ENCODE measurements at regions not wholly inside any gene's neighbourhood (a gene's known extent, or its start where the extent isn't known, plus 50 kb on each side); places are given as distances from the start of the nearest gene placed in this dataset.

DNA sequence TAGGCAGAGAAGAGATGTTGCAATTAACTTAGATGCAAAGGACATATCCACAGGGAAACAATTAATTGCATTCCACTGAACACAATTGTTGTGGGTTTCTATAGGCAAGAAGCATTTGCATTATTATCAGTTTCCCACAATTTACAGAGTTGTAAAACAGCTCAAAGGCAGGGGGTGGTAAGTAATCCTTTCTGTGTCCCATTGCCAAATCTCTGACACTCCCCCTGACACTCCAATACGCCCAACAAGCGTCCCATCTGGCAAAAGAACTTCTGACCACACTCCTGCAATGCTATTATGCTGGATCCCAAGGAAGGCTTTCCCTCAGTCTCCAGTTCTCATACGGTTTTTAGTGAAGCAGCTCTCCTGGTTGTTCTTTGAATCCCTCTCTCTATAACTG, 179.8 kb downstream of the CXCL12 start:
- H3K27ac Mint-ChIP-seq, result no peak overlapping the region
- no peaks in the 10 kb centered on the region for H3K79me2 ChIP-seq (ENCODE audit: insufficient read depth, low read length)
- H3K9me3 Mint-ChIP-seq, result peaks cover 0 to 19% (median 4%) of the 10 kb centered on the region in 7 donors
- H3K27me3 Mint-ChIP-seq (ENCODE audit: low read depth in 3 of 3), result peaks cover 2% of the 10 kb centered on the region in 3 donors
- intact Hi-C loops (cut with micrococcal nuclease), result no loop called here
- TF ChIP-seq, protein P1, sequence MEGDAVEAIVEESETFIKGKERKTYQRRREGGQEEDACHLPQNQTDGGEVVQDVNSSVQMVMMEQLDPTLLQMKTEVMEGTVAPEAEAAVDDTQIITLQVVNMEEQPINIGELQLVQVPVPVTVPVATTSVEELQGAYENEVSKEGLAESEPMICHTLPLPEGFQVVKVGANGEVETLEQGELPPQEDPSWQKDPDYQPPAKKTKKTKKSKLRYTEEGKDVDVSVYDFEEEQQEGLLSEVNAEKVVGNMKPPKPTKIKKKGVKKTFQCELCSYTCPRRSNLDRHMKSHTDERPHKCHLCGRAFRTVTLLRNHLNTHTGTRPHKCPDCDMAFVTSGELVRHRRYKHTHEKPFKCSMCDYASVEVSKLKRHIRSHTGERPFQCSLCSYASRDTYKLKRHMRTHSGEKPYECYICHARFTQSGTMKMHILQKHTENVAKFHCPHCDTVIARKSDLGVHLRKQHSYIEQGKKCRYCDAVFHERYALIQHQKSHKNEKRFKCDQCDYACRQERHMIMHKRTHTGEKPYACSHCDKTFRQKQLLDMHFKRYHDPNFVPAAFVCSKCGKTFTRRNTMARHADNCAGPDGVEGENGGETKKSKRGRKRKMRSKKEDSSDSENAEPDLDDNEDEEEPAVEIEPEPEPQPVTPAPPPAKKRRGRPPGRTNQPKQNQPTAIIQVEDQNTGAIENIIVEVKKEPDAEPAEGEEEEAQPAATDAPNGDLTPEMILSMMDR (IDR thresholded peaks at IDR 0.05), result no peak
- no peaks in the 10 kb centered on the region for H3K36me3 ChIP-seq (replicated peaks in 1 of 2; ENCODE audit: control insufficient read depth in 1 of 2, insufficient read depth in 2 of 2, low read length in 2 of 2)
- no peak overlapping the region for H3K27ac ChIP-seq (ENCODE audit: low read depth in 1 of 2, low read length in 2 of 2)
- no peak overlapping the region for H3K4me3 Mint-ChIP-seq
- 60% methylated on average over 1 of the region's 3 CpGs for WGBS (ENCODE audit: insufficient coverage)
- H3K4me1 Mint-ChIP-seq, result no peaks in the 10 kb centered on the region
- H4K20me1 ChIP-seq (ENCODE audit: insufficient read depth, low read length), result no peaks in the 10 kb centered on the region
- no peak overlapping the region for H3K4me2 ChIP-seq (replicated peaks; ENCODE audit: extremely low read depth, low read length, poor library complexity, severe bottlenecking)
- H3K36me3 Mint-ChIP-seq, result no peaks in the 10 kb centered on the region
- H3K4me3 ChIP-seq (replicated peaks in 1 of 3; ENCODE audit: low read depth in 2 of 3, low read length in 3 of 3), result no peak overlapping the region
- DNase-seq, result no peak
- H2AFZ ChIP-seq (ENCODE audit: insufficient read depth, low read depth, low read length, poor library complexity, severe bottlenecking), result no peak overlapping the region
- no peak overlapping the region for H3K9ac ChIP-seq (ENCODE audit: insufficient read depth, low read length, poor library complexity, severe bottlenecking)
- peaks cover 0 to 24% of the 10 kb centered on the region in 2 donors for H3K9me3 ChIP-seq (replicated peaks in 1 of 2; ENCODE audit: control insufficient read depth in 1 of 2, insufficient read depth in 1 of 2, low read length in 2 of 2)
- no peaks in the 10 kb centered on the region for H3K27me3 ChIP-seq (ENCODE audit: control insufficient read depth in 2 of 2, insufficient read depth in 2 of 2, low read length in 2 of 2)
- H3K4me1 ChIP-seq (ENCODE audit: control insufficient read depth in 1 of 2, insufficient read depth in 2 of 2, low read length in 2 of 2), result no peaks in the 10 kb centered on the region

DNA sequence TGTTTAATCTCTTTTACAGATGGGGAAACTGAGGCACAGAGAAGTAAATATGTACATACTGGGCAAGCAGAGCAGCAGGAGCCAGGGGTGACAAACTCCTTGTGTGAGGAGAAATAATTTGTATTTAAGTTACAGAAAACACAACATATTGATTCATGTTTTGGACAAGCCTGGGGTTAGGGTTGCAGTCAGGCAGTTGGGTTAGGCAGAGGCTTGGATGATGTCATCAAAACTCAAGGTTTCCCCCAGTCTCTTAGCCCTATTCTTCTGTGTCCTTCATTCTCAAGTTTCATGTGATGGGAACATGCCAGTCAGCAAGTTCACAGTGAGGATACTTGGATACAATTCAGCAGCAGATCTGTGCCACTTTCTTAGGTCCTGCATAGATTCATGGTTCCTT, 181.4 kb downstream of the CXCL12 start:
- no peaks in the 10 kb centered on the region for H3K4me1 Mint-ChIP-seq
- H4K20me1 ChIP-seq (ENCODE audit: insufficient read depth, low read length), result no peaks in the 10 kb centered on the region
- peaks cover 0 to 30% of the 10 kb centered on the region in 2 donors for H3K9me3 ChIP-seq (replicated peaks in 1 of 2; ENCODE audit: control insufficient read depth in 1 of 2, insufficient read depth in 1 of 2, low read length in 2 of 2)
- H3K27me3 ChIP-seq (ENCODE audit: control insufficient read depth in 2 of 2, insufficient read depth in 2 of 2, low read length in 2 of 2), result no peaks in the 10 kb centered on the region
- no peak for DNase-seq
- H3K9ac ChIP-seq (ENCODE audit: insufficient read depth, low read length, poor library complexity, severe bottlenecking), result no peak overlapping the region
- peaks cover 2% of the 10 kb centered on the region in 3 donors for H3K27me3 Mint-ChIP-seq (ENCODE audit: low read depth in 3 of 3)
- H3K79me2 ChIP-seq (ENCODE audit: insufficient read depth, low read length), result no peaks in the 10 kb centered on the region
- H2AFZ ChIP-seq (ENCODE audit: insufficient read depth, low read depth, low read length, poor library complexity, severe bottlenecking), result no peak overlapping the region
- H3K4me1 ChIP-seq (ENCODE audit: control insufficient read depth in 1 of 2, insufficient read depth in 2 of 2, low read length in 2 of 2), result no peaks in the 10 kb centered on the region
- intact Hi-C loops (cut with micrococcal nuclease), result no loop called here
- H3K4me3 Mint-ChIP-seq, result no peak overlapping the region
- no peaks in the 10 kb centered on the region for H3K36me3 Mint-ChIP-seq
- H3K27ac ChIP-seq (ENCODE audit: low read depth in 1 of 2, low read length in 2 of 2), result no peak overlapping the region
- H3K9me3 Mint-ChIP-seq, result peaks cover 0 to 19% (median 8%) of the 10 kb centered on the region in 7 donors
- TF ChIP-seq, protein P1 (IDR thresholded peaks at IDR 0.05), result no peak
- H3K36me3 ChIP-seq (replicated peaks in 1 of 2; ENCODE audit: control insufficient read depth in 1 of 2, insufficient read depth in 2 of 2, low read length in 2 of 2), result no peaks in the 10 kb centered on the region
- no peak overlapping the region for H3K27ac Mint-ChIP-seq
- H3K4me3 ChIP-seq (replicated peaks in 1 of 3; ENCODE audit: low read depth in 2 of 3, low read length in 3 of 3), result no peak overlapping the region
- H3K4me2 ChIP-seq (replicated peaks; ENCODE audit: extremely low read depth, low read length, poor library complexity, severe bottlenecking), result no peak overlapping the region
